ENCODE measurements at regions not wholly inside any gene's neighbourhood (a gene's known extent, or its start where the extent isn't known, plus 50 kb on each side); places are given as distances from the start of the nearest gene placed in this dataset.
A peak's percentile ranks its signal among the peaks of the same experiment; 100 is the strongest.
"Not testable (repeated sequence)": the region's sequence is repeated elsewhere in the genome, so short reads cannot be mapped to it uniquely, and the experiment has no call there.

DNA sequence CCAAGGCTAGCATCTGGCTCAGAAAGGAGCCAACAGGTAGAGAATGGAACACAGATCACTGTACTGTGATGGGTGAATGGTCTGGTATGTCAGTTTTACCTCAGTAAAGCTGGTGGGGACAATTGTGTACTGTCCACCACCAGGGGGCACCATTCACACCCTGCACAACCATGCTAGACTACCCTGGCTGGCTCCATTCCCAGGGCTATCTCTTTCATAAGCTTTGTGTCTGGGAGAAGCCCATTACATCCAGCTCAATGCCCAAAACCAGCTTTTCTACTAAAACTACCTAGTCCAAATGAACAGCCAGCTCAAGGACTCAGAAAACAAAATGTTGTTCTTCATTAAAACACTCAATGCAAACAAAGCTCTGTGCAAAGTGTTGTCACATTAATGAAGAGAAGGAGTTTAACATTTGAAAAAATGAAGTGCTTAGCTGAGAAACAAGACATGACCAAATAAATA lies 62.0 kb upstream of the RASAL2 start:
- H3K9ac ChIP-seq (ENCODE audit: insufficient read length, low read depth) = no peak overlapping the region
- no peaks in the 10 kb centered on the region for H3K4me1 ChIP-seq (ENCODE audit: insufficient read depth, insufficient read length)
- no peaks in the 10 kb centered on the region for H3K27me3 ChIP-seq (ENCODE audit: insufficient read depth, insufficient read length)
- 0 out of 2 replicates have a peak, but pooled peaks cover 1% of the 10 kb centered on the region for H3K9me3 ChIP-seq (ENCODE audit: insufficient read depth, low read length)
- H3K4me3 ChIP-seq (ENCODE audit: insufficient read length, low read depth) = no peak overlapping the region
- no peaks in the 10 kb centered on the region for H3K36me3 ChIP-seq (ENCODE audit: insufficient read depth, insufficient read length, low read length)
- DNase-seq (ENCODE audit: low read depth, low spot score) = peak; percentile 88
- TF ChIP-seq ZNF274 (IDR thresholded peaks at IDR 0.05; ENCODE audit: low read depth, low read length) (no peak), YY1 (IDR thresholded peaks at IDR 0.05; ENCODE audit: insufficient read depth, insufficient read length) (no peak), SUZ12 (IDR thresholded peaks at IDR 0.05; ENCODE audit: extremely low read depth, insufficient read depth, insufficient read length) (no peak)

DNA sequence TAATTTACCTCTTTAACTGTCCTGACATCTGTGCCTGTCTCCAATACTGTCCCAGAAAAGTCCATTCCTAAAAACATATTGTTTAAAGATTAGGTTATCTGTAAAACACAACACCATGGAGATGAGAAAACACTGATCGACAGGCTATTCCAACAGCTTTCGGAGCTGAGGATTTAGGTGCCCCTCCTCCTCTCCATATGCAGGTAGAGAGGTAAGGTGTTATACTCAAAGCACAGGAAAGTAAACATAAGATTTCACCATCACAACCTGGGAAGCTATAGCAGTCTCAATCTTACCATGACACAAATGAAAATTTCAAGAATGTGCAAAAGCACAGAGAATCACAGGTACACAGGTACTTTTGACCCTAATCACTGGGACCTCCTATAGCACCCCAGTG lies 60.9 kb upstream of the RASAL2 start:
- H3K4me3 ChIP-seq (ENCODE audit: insufficient read length, low read depth) = no peak overlapping the region
- H3K9me3 ChIP-seq (ENCODE audit: insufficient read depth, low read length) = peaks cover 6% of the 10 kb centered on the region; the same call in 1 of the 2 replicates
- no peaks in the 10 kb centered on the region for H3K36me3 ChIP-seq (ENCODE audit: insufficient read depth, insufficient read length, low read length)
- H3K27me3 ChIP-seq (ENCODE audit: insufficient read depth, insufficient read length) = no peaks in the 10 kb centered on the region
- no peak for TF ChIP-seq ZNF274 (IDR thresholded peaks at IDR 0.05; ENCODE audit: low read depth, low read length)
- no peak for TF ChIP-seq YY1 (IDR thresholded peaks at IDR 0.05; ENCODE audit: insufficient read depth, insufficient read length)
- no peak for TF ChIP-seq SUZ12 (IDR thresholded peaks at IDR 0.05; ENCODE audit: extremely low read depth, insufficient read depth, insufficient read length)
- H3K4me1 ChIP-seq (ENCODE audit: insufficient read depth, insufficient read length) = no peaks in the 10 kb centered on the region
- no peak overlapping the region for H3K9ac ChIP-seq (ENCODE audit: insufficient read length, low read depth)
- DNase-seq (ENCODE audit: low read depth, low spot score) = no peak

DNA sequence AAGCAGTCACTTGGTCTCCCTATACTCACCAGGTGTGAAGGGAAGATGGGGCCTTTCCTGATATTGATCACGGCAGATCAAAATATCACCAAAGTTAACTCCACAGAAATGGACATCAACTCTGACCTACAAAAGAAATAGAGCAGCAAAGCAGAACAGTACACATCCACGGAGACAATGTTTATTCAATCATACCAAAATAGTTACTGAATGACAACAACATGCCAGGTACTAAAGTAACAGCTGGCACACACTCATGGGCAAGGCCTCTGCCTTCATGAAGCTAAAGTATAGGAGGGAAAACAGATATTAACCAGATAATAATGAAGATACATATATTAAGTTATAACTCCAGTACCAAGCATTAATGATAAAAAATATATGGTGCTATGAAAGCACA lies 59.2 kb upstream of the RASAL2 start:
- Histone ChIP-seq H3K9ac (ENCODE audit: insufficient read length, low read depth) (no peak overlapping the region), H3K27me3 (ENCODE audit: insufficient read depth, insufficient read length) (no peaks in the 10 kb centered on the region), H3K36me3 (ENCODE audit: insufficient read depth, insufficient read length, low read length) (no peaks in the 10 kb centered on the region), H3K4me3 (ENCODE audit: insufficient read length, low read depth) (no peak overlapping the region), H3K9me3 (ENCODE audit: insufficient read depth, low read length) (peaks cover 6% of the 10 kb centered on the region; the same call in 1 of the 2 replicates), H3K4me1 (ENCODE audit: insufficient read depth, insufficient read length) (no peaks in the 10 kb centered on the region)
- DNase-seq (ENCODE audit: low read depth, low spot score) = no peak
- no peak for TF ChIP-seq ZNF274 (IDR thresholded peaks at IDR 0.05; ENCODE audit: low read depth, low read length)
- no peak for TF ChIP-seq YY1 (IDR thresholded peaks at IDR 0.05; ENCODE audit: insufficient read depth, insufficient read length)

DNA sequence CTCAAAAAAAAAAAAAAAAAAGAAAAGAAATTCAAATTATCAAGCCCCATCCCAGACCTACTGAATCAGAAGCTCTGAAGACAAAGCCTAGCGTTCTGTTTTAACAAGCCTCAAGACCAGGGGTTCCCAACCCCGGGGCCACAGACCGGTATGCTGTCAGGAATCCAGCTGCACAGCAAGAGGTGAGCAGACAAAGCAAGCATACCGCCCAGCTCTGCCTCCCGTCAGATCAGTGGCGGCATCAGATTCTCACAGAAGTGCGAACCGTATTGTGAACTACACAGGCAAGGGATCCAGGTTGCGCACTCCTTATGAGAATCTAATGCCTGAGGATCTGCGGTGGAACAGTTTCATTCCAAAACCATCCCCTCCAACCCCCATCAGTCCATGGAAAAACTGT lies 57.8 kb upstream of the RASAL2 start:
- DNase-seq (ENCODE audit: low read depth, low spot score) = no peak
- Histone ChIP-seq H3K9ac (ENCODE audit: insufficient read length, low read depth) (no peak overlapping the region), H3K4me1 (ENCODE audit: insufficient read depth, insufficient read length) (no peaks in the 10 kb centered on the region), H3K9me3 (ENCODE audit: insufficient read depth, low read length) (peaks cover 6% of the 10 kb centered on the region; the same call in 1 of the 2 replicates), H3K4me3 (ENCODE audit: insufficient read length, low read depth) (no peak overlapping the region), H3K36me3 (ENCODE audit: insufficient read depth, insufficient read length, low read length) (no peaks in the 10 kb centered on the region), H3K27me3 (ENCODE audit: insufficient read depth, insufficient read length) (no peaks in the 10 kb centered on the region)
- no peak for TF ChIP-seq YY1 (IDR thresholded peaks at IDR 0.05; ENCODE audit: insufficient read depth, insufficient read length)

DNA sequence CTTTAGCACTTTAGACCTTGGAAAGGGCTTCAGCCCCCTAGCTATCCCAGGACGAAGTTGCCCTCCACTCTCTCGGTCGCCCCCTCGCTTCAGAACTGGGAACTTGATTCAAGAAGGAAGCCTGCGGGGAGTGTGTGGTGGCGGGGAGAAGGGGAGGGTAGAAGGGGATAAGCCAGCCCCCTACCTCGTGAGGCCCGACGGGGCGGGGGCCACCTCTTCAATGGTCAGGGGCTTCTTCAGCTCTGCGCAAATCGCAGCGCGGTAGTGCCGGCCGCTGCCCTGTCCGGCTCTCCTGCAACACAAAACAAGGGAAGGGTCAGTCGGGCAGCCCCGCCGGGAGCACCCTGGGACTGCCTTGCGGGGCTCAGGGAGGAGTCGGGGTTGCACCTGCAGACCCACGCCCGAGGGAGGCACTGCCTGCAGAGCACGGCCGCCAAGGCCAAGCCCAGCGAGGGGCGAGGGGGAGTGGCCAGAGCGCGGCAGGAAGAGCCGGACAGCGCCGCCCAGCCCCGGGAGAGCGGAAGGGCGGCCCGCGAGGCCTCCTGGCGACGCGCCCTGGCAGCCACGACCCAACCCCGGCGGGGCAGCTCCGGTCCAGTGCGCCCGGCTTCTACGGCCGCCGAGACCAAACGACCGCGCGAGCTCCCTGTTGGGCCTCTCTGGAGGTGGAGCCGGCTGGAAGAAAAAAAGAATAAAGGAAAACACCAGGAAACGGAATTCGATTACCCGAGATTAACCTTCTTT lies 56.2 kb upstream of the RASAL2 start:
- H3K4me3 ChIP-seq (ENCODE audit: insufficient read length, low read depth) = no peak overlapping the region
- DNase-seq (ENCODE audit: low read depth, low spot score) = no peak
- H3K4me1 ChIP-seq (ENCODE audit: insufficient read depth, insufficient read length) = no peaks in the 10 kb centered on the region
- H3K27me3 ChIP-seq (ENCODE audit: insufficient read depth, insufficient read length) = no peaks in the 10 kb centered on the region
- peaks cover 12% of the 10 kb centered on the region; the same call in 1 of the 2 replicates for H3K9me3 ChIP-seq (ENCODE audit: insufficient read depth, low read length)
- no peak overlapping the region for H3K9ac ChIP-seq (ENCODE audit: insufficient read length, low read depth)
- H3K36me3 ChIP-seq (ENCODE audit: insufficient read depth, insufficient read length, low read length) = no peaks in the 10 kb centered on the region
- TF ChIP-seq SUZ12 (IDR thresholded peaks at IDR 0.05; ENCODE audit: extremely low read depth, insufficient read depth, insufficient read length) = no peak
- TF ChIP-seq ZNF274 (IDR thresholded peaks at IDR 0.05; ENCODE audit: low read depth, low read length) = no peak

DNA sequence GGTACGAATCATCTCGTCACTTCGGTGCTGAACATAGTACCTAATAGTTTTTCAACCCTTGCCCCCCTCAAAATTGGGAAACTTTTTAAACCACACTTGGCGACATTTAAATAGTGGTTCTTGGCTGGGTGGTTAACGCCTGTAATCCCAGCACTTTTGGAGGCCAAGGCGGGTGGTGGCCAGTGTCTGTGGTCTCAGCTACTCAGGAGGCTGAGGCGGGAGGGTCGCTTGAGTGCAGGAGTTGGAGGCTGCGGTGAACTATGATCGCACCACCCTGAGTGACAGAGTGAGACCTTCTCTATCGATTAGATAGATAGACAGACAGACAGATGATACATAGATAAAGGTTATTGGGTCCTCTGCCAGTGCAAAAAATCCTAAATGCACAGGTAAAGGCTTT lies 55.5 kb upstream of the RASAL2 start:
- no peak overlapping the region for H3K4me3 ChIP-seq (ENCODE audit: insufficient read length, low read depth)
- TF ChIP-seq SUZ12 (IDR thresholded peaks at IDR 0.05; ENCODE audit: extremely low read depth, insufficient read depth, insufficient read length) (no peak), ZNF274 (IDR thresholded peaks at IDR 0.05; ENCODE audit: low read depth, low read length) (no peak), YY1 (IDR thresholded peaks at IDR 0.05; ENCODE audit: insufficient read depth, insufficient read length) (no peak)
- H3K4me1 ChIP-seq (ENCODE audit: insufficient read depth, insufficient read length) = no peaks in the 10 kb centered on the region
- no peaks in the 10 kb centered on the region for H3K36me3 ChIP-seq (ENCODE audit: insufficient read depth, insufficient read length, low read length)
- peaks cover 19% of the 10 kb centered on the region; the same call in 1 of the 2 replicates for H3K9me3 ChIP-seq (ENCODE audit: insufficient read depth, low read length)
- DNase-seq (ENCODE audit: low read depth, low spot score) = no peak
- no peak overlapping the region for H3K9ac ChIP-seq (ENCODE audit: insufficient read length, low read depth)
- no peaks in the 10 kb centered on the region for H3K27me3 ChIP-seq (ENCODE audit: insufficient read depth, insufficient read length)

DNA sequence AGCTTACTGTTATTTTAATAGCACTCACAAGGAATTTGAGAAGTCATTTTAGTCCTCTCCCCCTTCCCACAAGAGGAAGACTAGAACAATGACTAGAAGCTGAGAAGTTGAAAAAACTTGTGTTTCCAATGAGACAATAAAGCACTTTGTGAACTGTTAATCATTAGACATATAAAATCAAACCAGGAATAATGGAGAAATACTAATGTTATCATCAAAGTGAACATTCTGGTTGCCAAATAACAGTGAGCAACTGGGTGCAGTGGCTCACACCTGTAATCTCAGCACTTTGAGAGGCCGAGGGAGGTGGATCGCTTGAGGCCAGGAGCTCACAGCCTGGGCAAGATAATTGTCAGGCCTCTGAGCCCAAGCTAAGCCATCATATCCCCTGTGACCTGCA lies 54.0 kb upstream of the RASAL2 start:
- H3K4me1 ChIP-seq (ENCODE audit: insufficient read depth, insufficient read length) = no peaks in the 10 kb centered on the region
- no peak overlapping the region for H3K4me3 ChIP-seq (ENCODE audit: insufficient read length, low read depth)
- H3K9ac ChIP-seq (ENCODE audit: insufficient read length, low read depth) = no peak overlapping the region
- peaks cover 34% of the 10 kb centered on the region for H3K9me3 ChIP-seq (ENCODE audit: insufficient read depth, low read length)
- H3K36me3 ChIP-seq (ENCODE audit: insufficient read depth, insufficient read length, low read length) = no peaks in the 10 kb centered on the region
- TF ChIP-seq ZNF274 (IDR thresholded peaks at IDR 0.05; ENCODE audit: low read depth, low read length) = no peak
- no peak for TF ChIP-seq SUZ12 (IDR thresholded peaks at IDR 0.05; ENCODE audit: extremely low read depth, insufficient read depth, insufficient read length)
- no peak for TF ChIP-seq YY1 (IDR thresholded peaks at IDR 0.05; ENCODE audit: insufficient read depth, insufficient read length)
- no peaks in the 10 kb centered on the region for H3K27me3 ChIP-seq (ENCODE audit: insufficient read depth, insufficient read length)
- DNase-seq (ENCODE audit: low read depth, low spot score) = no peak

DNA sequence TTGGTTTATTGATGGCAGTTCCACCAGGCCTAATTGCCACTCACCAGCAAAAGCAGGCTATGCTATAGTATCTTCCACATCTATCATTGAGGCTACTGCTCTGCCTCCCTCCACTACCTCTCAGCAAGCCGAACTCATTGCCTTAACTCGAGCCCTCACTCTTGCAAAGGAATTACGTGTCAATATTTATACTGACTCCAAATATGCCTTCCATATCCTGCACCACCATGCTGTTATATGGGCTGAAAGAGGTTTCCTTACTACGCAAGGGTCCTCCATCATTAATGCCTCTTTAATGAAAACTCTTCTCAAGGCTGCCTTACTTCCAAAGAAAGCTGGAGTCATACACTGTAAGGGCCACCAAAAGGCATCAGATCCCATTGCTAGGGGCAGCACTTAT lies 50.0 kb upstream of the RASAL2 start:
- DNase-seq (ENCODE audit: low read depth, low spot score); H3K4me3 ChIP-seq (ENCODE audit: insufficient read length, low read depth); H3K4me1 ChIP-seq (ENCODE audit: insufficient read depth, insufficient read length); H3K9ac ChIP-seq (ENCODE audit: insufficient read length, low read depth); H3K27me3 ChIP-seq (ENCODE audit: insufficient read depth, insufficient read length); H3K36me3 ChIP-seq (ENCODE audit: insufficient read depth, insufficient read length, low read length): not testable (repeated sequence)
- peaks cover 30% of the 10 kb centered on the region for H3K9me3 ChIP-seq (ENCODE audit: insufficient read depth, low read length)
